ENCODE measurements at regions not wholly inside any gene's neighbourhood (a gene's known extent, or its start where the extent isn't known, plus 50 kb on each side); places are given as distances from the start of the nearest gene placed in this dataset.

DNA sequence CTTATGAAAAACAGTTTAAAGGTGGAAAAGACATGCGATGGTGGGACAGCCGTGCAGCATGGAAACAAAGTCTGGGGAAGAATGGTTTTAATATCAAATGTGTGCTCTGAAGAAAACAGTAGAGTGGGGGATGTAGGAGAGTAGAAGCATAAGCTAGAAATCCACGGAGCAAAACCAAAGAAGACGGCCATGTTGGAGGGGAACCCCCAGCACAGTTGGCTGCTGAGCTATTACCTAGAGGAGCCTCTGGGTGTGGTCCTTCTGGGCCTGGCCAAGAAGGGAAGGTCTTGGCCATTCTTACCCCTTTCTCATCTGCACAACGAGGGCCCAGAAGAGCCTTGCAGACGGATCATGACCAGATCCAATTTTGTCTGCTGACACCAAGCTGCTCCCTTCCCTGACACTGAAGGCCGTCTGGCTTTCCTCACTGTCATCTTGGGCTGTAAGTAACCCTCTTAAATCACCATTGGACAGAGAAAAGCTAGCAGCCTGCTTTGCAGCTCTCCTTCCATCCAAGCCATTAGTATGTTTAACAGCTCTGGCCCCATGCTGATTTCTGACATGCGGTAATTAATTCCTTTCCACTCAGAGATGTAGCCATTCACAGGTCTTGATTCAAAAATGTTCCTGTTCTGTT is 189.5 kb downstream of the SEC61B start:
- no peak for TF ChIP-seq CTCF (conservative IDR thresholded peaks at IDR 0.05; ENCODE audit: low read depth, low read length)
- TF ChIP-seq EZH2phosphoT487 (IDR thresholded peaks at IDR 0.05; ENCODE audit: borderline replicate concordance, low read length), result no peak

Measured in PC-3 (cell line).